GM18502 (cell line): ENCODE measurements at regions not wholly inside any gene's neighbourhood (a gene's known extent, or its start where the extent isn't known, plus 50 kb on each side); places are given as distances from the start of the nearest gene placed in this dataset.
"Not testable (repeated sequence)": the region's sequence is repeated elsewhere in the genome, so short reads cannot be mapped to it uniquely, and the experiment has no call there.

Source experiments
- ATAC-seq: cut with Tn5 transposase; IDR thresholded peaks from one replicate; pipeline ENCODE4 v1.9.1; 2021; ENCODE audit warnings: mild to moderate bottlenecking; ENCODE audit not compliant: unreplicated experiment, poor library complexity

- no peak for ATAC-seq
Observed at GRCh38 chr6:139722530-139722929, 348.1 kb upstream of the CITED2 start.

- no peak for ATAC-seq
Observed at GRCh38 chr6:139721954-139722353, 347.5 kb upstream of the CITED2 start.

- ATAC-seq = no peak
Observed at GRCh38 chr6:139713900-139714506, 339.6 kb upstream of the CITED2 start.

- no peak for ATAC-seq
Observed at GRCh38 chr6:139713424-139713823, 339.0 kb upstream of the CITED2 start.

GRCh38 chr6:139712830-139713229 lies 338.4 kb upstream of the CITED2 start:
- ATAC-seq = no peak

- no peak for ATAC-seq
Observed at GRCh38 chr6:139711804-139712585, 337.5 kb upstream of the CITED2 start.

GRCh38 chr6:139710556-139710955 lies 336.1 kb upstream of the CITED2 start:
- no peak for ATAC-seq

GRCh38 chr6:139708337-139709199 lies 334.1 kb upstream of the CITED2 start:
- ATAC-seq = no peak

- ATAC-seq = no peak
Observed at GRCh38 chr6:139706912-139707311, 332.5 kb upstream of the CITED2 start.

GRCh38 chr6:139705284-139705683 lies 330.8 kb upstream of the CITED2 start:
- ATAC-seq = no peak

- ATAC-seq = no peak
Observed at GRCh38 chr6:139703780-139704179, 329.3 kb upstream of the CITED2 start.

- no peak for ATAC-seq
Observed at GRCh38 chr6:139702706-139703105, 328.3 kb upstream of the CITED2 start.

- ATAC-seq = no peak
Observed at GRCh38 chr6:139701695-139702094, 327.2 kb upstream of the CITED2 start.

- no peak for ATAC-seq
Observed at GRCh38 chr6:139701003-139701402, 326.6 kb upstream of the CITED2 start.

GRCh38 chr6:139699911-139700310 lies 325.5 kb upstream of the CITED2 start:
- ATAC-seq = no peak

- ATAC-seq = no peak
Observed at GRCh38 chr6:139699335-139699734, 324.9 kb upstream of the CITED2 start.

GRCh38 chr6:139698526-139699176 lies 324.2 kb upstream of the CITED2 start:
- ATAC-seq = no peak

GRCh38 chr6:139697856-139698255 lies 323.4 kb upstream of the CITED2 start:
- not testable (repeated sequence) for ATAC-seq

GRCh38 chr6:139696991-139697390 lies 322.5 kb upstream of the CITED2 start:
- ATAC-seq = not testable (repeated sequence)

- no peak for ATAC-seq
Observed at GRCh38 chr6:139695361-139695760, 320.9 kb upstream of the CITED2 start.

GRCh38 chr6:139693735-139694134 lies 319.3 kb upstream of the CITED2 start:
- ATAC-seq = no peak
